ENCODE measurements at regions not wholly inside any gene's neighbourhood (a gene's known extent, or its start where the extent isn't known, plus 50 kb on each side); places are given as distances from the start of the nearest gene placed in this dataset.

DNA sequence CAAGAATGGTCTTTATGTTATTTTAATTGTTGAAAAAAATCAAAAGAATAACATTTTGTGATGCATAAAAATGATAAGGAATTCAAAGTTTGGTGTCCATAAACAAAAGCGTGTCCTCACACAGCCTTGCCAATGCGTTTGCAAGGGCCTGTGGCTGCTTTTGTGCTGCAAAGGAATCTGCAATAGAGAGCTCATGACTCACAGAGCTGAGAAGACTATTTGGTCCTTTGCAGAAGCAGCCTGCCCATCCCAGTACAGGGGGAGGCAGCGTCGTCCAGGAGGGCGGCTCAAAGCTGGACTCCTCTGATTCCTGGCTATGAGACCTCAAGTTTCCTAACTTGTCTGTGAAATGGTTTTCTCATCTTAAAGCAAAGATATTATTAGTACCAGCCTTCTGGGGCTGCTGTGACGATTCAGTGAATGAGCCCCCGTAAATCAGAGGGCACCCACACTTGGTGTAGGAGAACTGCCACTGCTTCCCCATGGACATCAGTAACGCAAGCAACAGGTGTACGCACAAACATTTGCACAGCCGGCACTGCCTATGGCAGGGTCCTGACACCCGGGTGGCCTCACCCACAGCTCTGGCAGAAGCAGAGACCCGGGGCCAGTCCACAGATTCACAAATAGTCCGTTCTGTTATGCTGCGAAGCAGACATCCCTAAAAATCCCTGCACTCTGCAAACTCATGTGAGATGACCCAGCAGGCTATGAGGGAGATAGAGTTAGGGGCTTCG is 70.6 kb upstream of the ASAP2 start:
- no peaks in the 10 kb centered on the region for H4K20me1 ChIP-seq (ENCODE audit: insufficient read depth, low read length)
- 0 out of 2 replicates have a peak, but pooled peaks cover 4% of the 10 kb centered on the region for H3K9me3 ChIP-seq (ENCODE audit: low read length)
- H3K79me2 ChIP-seq (ENCODE audit: insufficient read depth, low read length) = no peaks in the 10 kb centered on the region
- H2AFZ ChIP-seq (ENCODE audit: low read length) = no peak overlapping the region
- H3K27me3 ChIP-seq (ENCODE audit: control insufficient read depth in 1 of 2, insufficient read depth in 2 of 2, low read length in 2 of 2) = no peaks in the 10 kb centered on the region
- ChIA-PET CTCF (ENCODE audit: low intra/inter-chr PET ratio, low total read pairs) (no interaction called here), POLR2A (no interaction called here)
- H3K4me2 ChIP-seq (ENCODE audit: low read depth, low read length) = no peak overlapping the region
- no peaks in the 10 kb centered on the region for H3K36me3 ChIP-seq (replicated peaks in 1 of 2; ENCODE audit: control insufficient read depth in 1 of 2, insufficient read depth in 2 of 2, low read length in 2 of 2)
- BruUV-seq (replicated peaks) = no TSS peak
- no peak overlapping the region for H3K27ac ChIP-seq (ENCODE audit: extremely low read length, insufficient read depth, low read length)
- intact Hi-C loops (cut with micrococcal nuclease; ENCODE audit: unreplicated experiment) (no loop called here), in situ Hi-C loops (cut with HindIII; ENCODE audit: extremely low pct_ligation_motif_present, low pct_unique_long_range_greater_than_20kb) (loop anchor here (5.0 kb wide), 1 partner anchor 259 kb away; no protein-coding TSS in a partner anchor)
- no peak overlapping the region for H3K4me3 ChIP-seq (replicated peaks in 1 of 3; ENCODE audit: insufficient read depth in 1 of 3, low read depth in 2 of 3, low read length in 3 of 3)
- no peak for DNase-seq (ENCODE audit: low spot score)
- peaks cover 32% of the 10 kb centered on the region for H3K4me1 ChIP-seq (ENCODE audit: insufficient read depth, low read length)
- TF ChIP-seq TCF12 (IDR thresholded peaks at IDR 0.05) (no peak), TCF12 (CRISPR knock-in tag; IDR thresholded peaks at IDR 0.05) (no peak), ATRX (CRISPR knock-in tag; IDR thresholded peaks at IDR 0.05; ENCODE audit: borderline replicate concordance) (no peak), HIVEP1 (CRISPR knock-in tag; IDR thresholded peaks at IDR 0.05) (no peak), SPEN (CRISPR knock-in tag; IDR thresholded peaks at IDR 0.05; ENCODE audit: low read depth) (no peak), PAX8 (CRISPR knock-in tag; IDR thresholded peaks at IDR 0.05; ENCODE audit: borderline replicate concordance) (no peak)
- TF ChIP-seq, protein P1, sequence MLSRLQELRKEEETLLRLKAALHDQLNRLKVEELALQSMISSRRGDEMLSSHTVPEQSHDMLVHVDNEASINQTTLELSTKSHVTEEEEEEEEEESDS (CRISPR knock-in tag; IDR thresholded peaks at IDR 0.05; ENCODE audit: borderline replicate concordance) = no peak
- WGBS (ENCODE audit: low lambda C conversion rate) = 59% methylated on average over 12 of the region's 15 CpGs
- FAIRE-seq = no peak
- no peak for ATAC-seq
- H3K9ac ChIP-seq (ENCODE audit: insufficient read depth, low read depth, low read length) = no peak overlapping the region

GRCh38 chr2:9127316-9127715 is 79.3 kb upstream of the ASAP2 start:
- Histone ChIP-seq H3K27me3 (ENCODE audit: control insufficient read depth in 1 of 2, insufficient read depth in 2 of 2, low read length in 2 of 2) (peaks cover 1 to 10% of the 10 kb centered on the region in 2 experiments; a peak in 1 of 5 replicates), H3K9me3 (ENCODE audit: low read length) (no peaks in the 10 kb centered on the region), H2AFZ (ENCODE audit: low read length) (no peak overlapping the region), H4K20me1 (ENCODE audit: insufficient read depth, low read length) (no peaks in the 10 kb centered on the region), H3K4me3 (replicated peaks in 1 of 3; ENCODE audit: insufficient read depth in 1 of 3, low read depth in 2 of 3, low read length in 3 of 3) (no peak overlapping the region), H3K27ac (ENCODE audit: extremely low read length, insufficient read depth, low read length) (no peak overlapping the region), H3K9ac (ENCODE audit: insufficient read depth, low read depth, low read length) (no peak overlapping the region), H3K36me3 (replicated peaks in 1 of 2; ENCODE audit: control insufficient read depth in 1 of 2, insufficient read depth in 2 of 2, low read length in 2 of 2) (no peaks in the 10 kb centered on the region), H3K79me2 (ENCODE audit: insufficient read depth, low read length) (no peaks in the 10 kb centered on the region), H3K4me2 (ENCODE audit: low read depth, low read length) (no peak overlapping the region), H3K4me1 (ENCODE audit: insufficient read depth, low read length) (no peaks in the 10 kb centered on the region)
- ATAC-seq = no peak
- intact Hi-C loops (cut with micrococcal nuclease; ENCODE audit: unreplicated experiment) (no loop called here), in situ Hi-C loops (cut with HindIII; ENCODE audit: extremely low pct_ligation_motif_present, low pct_unique_long_range_greater_than_20kb) (no loop called here)
- 54% methylated on average over 8 of the region's 8 CpGs for WGBS (ENCODE audit: low lambda C conversion rate)
- DNase-seq (ENCODE audit: low spot score) = no peak
- no peak for FAIRE-seq
- ChIA-PET POLR2A (no interaction called here), CTCF (ENCODE audit: low intra/inter-chr PET ratio, low total read pairs) (no interaction called here)
- BruUV-seq (replicated peaks) = no TSS peak
- TF ChIP-seq ZNF605 (CRISPR knock-in tag; IDR thresholded peaks at IDR 0.05) = no peak
- TF ChIP-seq NAIF1 (CRISPR knock-in tag; IDR thresholded peaks at IDR 0.05; ENCODE audit: borderline replicate concordance) = no peak
- no peak for TF ChIP-seq ETV6 (CRISPR knock-in tag; conservative IDR thresholded peaks at IDR 0.05)

Measured in HepG2 (cell line).